GM12865 (cell line): ENCODE measurements at regions not wholly inside any gene's neighbourhood (a gene's known extent, or its start where the extent isn't known, plus 50 kb on each side); places are given as distances from the start of the nearest gene placed in this dataset.

Source experiments
- DNase-seq: peaks from one replicate; pipeline ENCODE4 v3.0.0; 2010; ENCODE audit warnings: low read depth
- H3K4me3 ChIP-seq: 2 replicates; pipeline ENCODE4 v1.5.1; 2011; ENCODE audit warnings: mild to moderate bottlenecking, low read depth, low read length, control low read depth
- CTCF ChIP-seq: IDR thresholded peaks from 2 replicates; pipeline ENCODE4 v1.5.1; 2011; ENCODE audit warnings: low read length, control low read depth, low read depth, inconsistent platforms; ENCODE audit not compliant: insufficient read depth; ENCODE audit errors: missing control alignments

GRCh38 chr16:49019081-49019633 lies 262.5 kb downstream of the CBLN1 start:
- H3K4me3 ChIP-seq: no peak overlapping the region
- no peak for TF ChIP-seq CTCF
- DNase-seq: no peak

GRCh38 chr16:49018259-49018931 lies 263.2 kb downstream of the CBLN1 start:
- no peak overlapping the region for H3K4me3 ChIP-seq
- TF ChIP-seq CTCF: no peak
- no peak for DNase-seq

GRCh38 chr16:49017501-49017900 lies 264.1 kb downstream of the CBLN1 start:
- TF ChIP-seq CTCF: no peak
- DNase-seq: no peak
- no peak overlapping the region for H3K4me3 ChIP-seq

- no peak for TF ChIP-seq CTCF
- DNase-seq: no peak
- no peak overlapping the region for H3K4me3 ChIP-seq
Measured at GRCh38 chr16:49016461-49016860, 265.2 kb downstream of the CBLN1 start.

- H3K4me3 ChIP-seq: no peak overlapping the region
- DNase-seq: no peak
- TF ChIP-seq CTCF: no peak
Measured at GRCh38 chr16:49015225-49015592, 266.4 kb downstream of the CBLN1 start.

DNA sequence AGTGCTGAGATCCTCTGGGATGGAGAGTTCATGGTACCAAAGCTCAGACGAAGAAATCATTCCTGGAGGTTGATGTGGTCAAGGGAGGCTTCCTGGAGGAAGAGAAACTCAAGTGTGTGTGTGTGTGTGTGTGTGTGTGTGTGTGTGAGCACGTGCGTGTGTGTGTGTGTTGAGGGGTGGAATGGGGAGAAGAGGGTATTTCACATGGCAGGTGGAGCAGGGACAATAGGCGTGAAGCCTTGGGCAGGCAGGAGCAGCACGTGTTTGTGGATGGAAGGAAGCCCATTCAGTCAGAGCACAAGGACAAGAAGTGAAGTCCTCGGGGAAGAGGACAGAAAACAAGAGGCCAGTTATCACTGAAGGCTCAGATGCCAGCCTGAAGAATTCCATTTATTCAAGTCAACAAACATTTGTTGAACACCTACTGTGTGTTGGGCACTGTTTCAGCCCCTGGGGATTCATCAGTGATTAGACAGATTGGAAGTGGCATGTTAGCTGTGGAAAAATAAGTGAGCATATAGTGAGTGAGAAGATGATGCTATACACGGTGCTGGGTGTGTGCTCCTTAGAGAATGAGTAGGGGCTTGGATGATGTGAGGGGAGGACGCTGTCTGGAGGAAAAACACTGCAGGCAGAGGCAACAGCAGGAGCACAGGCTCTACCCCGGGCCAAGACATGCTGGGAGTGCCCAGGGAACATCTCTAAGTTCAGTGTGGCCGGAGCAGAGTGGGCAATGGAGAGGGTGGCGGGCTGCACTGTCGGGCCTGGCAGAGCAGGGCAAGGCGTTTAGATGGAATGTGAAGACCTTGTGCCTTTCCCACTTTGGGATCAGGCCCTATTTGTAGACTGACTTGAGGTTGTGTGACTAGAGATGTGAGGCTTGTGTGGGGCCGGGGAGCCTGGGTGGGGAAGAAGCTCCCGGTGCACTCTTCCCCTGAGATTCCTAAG lies 267.1 kb downstream of the CBLN1 start:
- no peak overlapping the region for H3K4me3 ChIP-seq
- TF ChIP-seq CTCF: no peak

More for the DNA sequence above, 267.1 kb downstream of the CBLN1 start:
- DNase-seq: no peak
